ENCODE measurements at regions not wholly inside any gene's neighbourhood (a gene's known extent, or its start where the extent isn't known, plus 50 kb on each side); places are given as distances from the start of the nearest gene placed in this dataset.

DNA sequence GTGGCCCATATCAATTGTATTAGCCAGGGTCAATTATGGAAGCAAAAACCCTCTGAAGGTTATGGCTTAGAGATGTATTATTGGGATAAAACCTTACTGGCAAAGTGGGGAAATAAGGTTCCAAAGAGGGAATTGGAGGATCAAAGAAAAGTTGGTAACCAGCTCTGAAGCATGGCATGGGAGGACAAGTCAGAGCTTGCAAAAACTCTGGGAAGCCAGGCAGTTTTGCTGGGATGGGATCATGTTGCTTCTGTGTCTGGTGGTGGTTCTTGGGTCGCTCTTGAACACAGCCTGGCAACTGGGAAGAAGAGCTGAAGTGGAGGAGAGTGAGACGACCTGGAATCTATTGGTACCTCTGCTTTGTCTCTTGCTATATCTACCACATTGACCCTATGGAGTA is 162.6 kb downstream of the PMAIP1 start:
- BruUV-seq (replicated peaks): no TSS peak
- Histone ChIP-seq H4K20me1 (ENCODE audit: insufficient read depth, low read length) (no peaks in the 10 kb centered on the region), H2AFZ (ENCODE audit: low read length) (no peak overlapping the region), H3K9me2 (ENCODE audit: insufficient read depth, low read length) (no peaks in the 10 kb centered on the region), H3K27ac (ENCODE audit: low read depth, low read length, poor library complexity, severe bottlenecking) (no peak overlapping the region), H3K4me2 (ENCODE audit: low read length) (no peak overlapping the region), H3K4me3 (ENCODE audit: low read depth, low read length, poor library complexity, severe bottlenecking) (no peak overlapping the region), H3K4me1 (ENCODE audit: insufficient read depth, low read length, poor library complexity, severe bottlenecking) (no peaks in the 10 kb centered on the region), H3K79me2 (ENCODE audit: insufficient read depth, low read depth, low read length) (no peaks in the 10 kb centered on the region), H3K36me3 (ENCODE audit: insufficient read depth, low read length) (no peaks in the 10 kb centered on the region), H3K9me3 (ENCODE audit: low read length) (no peaks in the 10 kb centered on the region)
- DNase-seq (ENCODE audit: low spot score): no peak
- intact Hi-C loops (cut with micrococcal nuclease; ENCODE audit: unreplicated experiment): no loop called here
- no peak for TF ChIP-seq CTCF (conservative IDR thresholded peaks at IDR 0.05; ENCODE audit: low read length)
- TF ChIP-seq EZH2phosphoT487 (IDR thresholded peaks at IDR 0.05; ENCODE audit: borderline replicate concordance, low read depth, low read length): no peak
- CTCF ChIA-PET (ENCODE audit: unreplicated experiment): no interaction called here
- POLR2A ChIA-PET: no interaction called here

GRCh38 chr18:60060578-60060977 is 160.8 kb downstream of the PMAIP1 start:
- H2AFZ ChIP-seq (ENCODE audit: low read length): no peak overlapping the region
- no peak overlapping the region for H3K4me2 ChIP-seq (ENCODE audit: low read length)
- no peaks in the 10 kb centered on the region for H3K9me3 ChIP-seq (ENCODE audit: low read length)
- no peak for TF ChIP-seq CTCF (conservative IDR thresholded peaks at IDR 0.05; ENCODE audit: low read length)
- no peak for TF ChIP-seq EZH2phosphoT487 (IDR thresholded peaks at IDR 0.05; ENCODE audit: borderline replicate concordance, low read depth, low read length)
- H4K20me1 ChIP-seq (ENCODE audit: insufficient read depth, low read length): no peaks in the 10 kb centered on the region
- no TSS peak for BruUV-seq (replicated peaks)
- H3K4me1 ChIP-seq (ENCODE audit: insufficient read depth, low read length, poor library complexity, severe bottlenecking): no peaks in the 10 kb centered on the region
- no peaks in the 10 kb centered on the region for H3K9me2 ChIP-seq (ENCODE audit: insufficient read depth, low read length)
- CTCF ChIA-PET (ENCODE audit: unreplicated experiment): no interaction called here
- no peak overlapping the region for H3K4me3 ChIP-seq (ENCODE audit: low read depth, low read length, poor library complexity, severe bottlenecking)
- H3K36me3 ChIP-seq (ENCODE audit: insufficient read depth, low read length): no peaks in the 10 kb centered on the region
- intact Hi-C loops (cut with micrococcal nuclease; ENCODE audit: unreplicated experiment): no loop called here
- POLR2A ChIA-PET: no interaction called here
- no peak for DNase-seq (ENCODE audit: low spot score)
- H3K79me2 ChIP-seq (ENCODE audit: insufficient read depth, low read depth, low read length): no peaks in the 10 kb centered on the region
- H3K27ac ChIP-seq (ENCODE audit: low read depth, low read length, poor library complexity, severe bottlenecking): no peak overlapping the region

GRCh38 chr18:60060026-60060425 is 160.2 kb downstream of the PMAIP1 start:
- Histone ChIP-seq H2AFZ (ENCODE audit: low read length) (no peak overlapping the region), H3K9me2 (ENCODE audit: insufficient read depth, low read length) (no peaks in the 10 kb centered on the region), H3K4me3 (ENCODE audit: low read depth, low read length, poor library complexity, severe bottlenecking) (no peak overlapping the region), H3K4me2 (ENCODE audit: low read length) (no peak overlapping the region), H3K36me3 (ENCODE audit: insufficient read depth, low read length) (no peaks in the 10 kb centered on the region), H3K9me3 (ENCODE audit: low read length) (no peaks in the 10 kb centered on the region), H3K27ac (ENCODE audit: low read depth, low read length, poor library complexity, severe bottlenecking) (no peak overlapping the region), H3K79me2 (ENCODE audit: insufficient read depth, low read depth, low read length) (no peaks in the 10 kb centered on the region), H3K4me1 (ENCODE audit: insufficient read depth, low read length, poor library complexity, severe bottlenecking) (no peaks in the 10 kb centered on the region), H4K20me1 (ENCODE audit: insufficient read depth, low read length) (no peaks in the 10 kb centered on the region)
- BruUV-seq (replicated peaks): no TSS peak
- no peak for TF ChIP-seq CTCF (conservative IDR thresholded peaks at IDR 0.05; ENCODE audit: low read length)
- no peak for TF ChIP-seq EZH2phosphoT487 (IDR thresholded peaks at IDR 0.05; ENCODE audit: borderline replicate concordance, low read depth, low read length)
- DNase-seq (ENCODE audit: low spot score): no peak
- POLR2A ChIA-PET: no interaction called here
- CTCF ChIA-PET (ENCODE audit: unreplicated experiment): no interaction called here
- intact Hi-C loops (cut with micrococcal nuclease; ENCODE audit: unreplicated experiment): no loop called here
